Panc1 (cell line): ENCODE measurements at regions not wholly inside any gene's neighbourhood (a gene's known extent, or its start where the extent isn't known, plus 50 kb on each side); places are given as distances from the start of the nearest gene placed in this dataset.

ENCODE experiments used
- CTCF ChIP-seq: fragments of 450-650 bp; IDR thresholded peaks from 2 replicates; pipeline ENCODE4 v1.5.1; 2017; ENCODE audit warnings: mild to moderate bottlenecking
- REST ChIP-seq, 2 experiments: IDR thresholded peaks; 2 replicates each; pipeline ENCODE4 v1.6.1; 2011 to 2012; ENCODE audit warnings: low read depth in 2 of 2, control low read depth in 1 of 2, low read length in 1 of 2, mild to moderate bottlenecking in 1 of 2, moderate library complexity in 1 of 2; ENCODE audit not compliant: insufficient read depth in 1 of 2
- SIN3A ChIP-seq: IDR thresholded peaks from 2 replicates; pipeline ENCODE4 v1.6.1; 2012; ENCODE audit warnings: low read depth, mild to moderate bottlenecking, low read length, moderate library complexity, borderline replicate concordance; ENCODE audit not compliant: insufficient read depth

- no peak for TF ChIP-seq CTCF
- TF ChIP-seq SIN3A = no peak
- no peak for TF ChIP-seq REST (IDR thresholded peaks at IDR 0.05; ENCODE audit: insufficient read depth in 1 of 2, low read depth in 2 of 2, low read length in 1 of 2)
Observed at GRCh38 chrX:80331285-80331684, 89.0 kb upstream of the TENT5D start.
